ENCODE measurements at regions not wholly inside any gene's neighbourhood (a gene's known extent, or its start where the extent isn't known, plus 50 kb on each side); places are given as distances from the start of the nearest gene placed in this dataset.

DNA sequence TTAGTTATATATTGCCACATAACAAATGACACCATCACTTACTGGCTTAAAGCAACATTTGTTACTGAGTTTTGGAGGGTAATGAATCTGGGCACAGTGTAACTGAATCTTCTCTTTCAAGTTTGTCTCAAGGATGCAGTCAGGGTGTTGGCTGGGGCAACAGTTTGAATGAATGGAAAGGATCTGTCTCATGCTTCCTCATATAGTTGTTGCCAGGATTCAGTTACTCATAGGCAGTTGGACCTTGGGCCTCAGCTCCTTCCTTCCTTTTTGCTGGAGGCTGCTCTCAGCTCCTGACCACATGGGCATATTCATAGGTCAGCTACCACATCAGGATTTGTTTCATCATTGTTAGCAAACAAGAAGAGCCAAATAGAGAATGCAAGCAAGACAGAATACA, 466.1 kb upstream of the MC4R start:
- in situ Hi-C loops (cut with HindIII; ENCODE audit: low sequenced_read_pairs) = no loop called here
- TF ChIP-seq, protein P1, sequence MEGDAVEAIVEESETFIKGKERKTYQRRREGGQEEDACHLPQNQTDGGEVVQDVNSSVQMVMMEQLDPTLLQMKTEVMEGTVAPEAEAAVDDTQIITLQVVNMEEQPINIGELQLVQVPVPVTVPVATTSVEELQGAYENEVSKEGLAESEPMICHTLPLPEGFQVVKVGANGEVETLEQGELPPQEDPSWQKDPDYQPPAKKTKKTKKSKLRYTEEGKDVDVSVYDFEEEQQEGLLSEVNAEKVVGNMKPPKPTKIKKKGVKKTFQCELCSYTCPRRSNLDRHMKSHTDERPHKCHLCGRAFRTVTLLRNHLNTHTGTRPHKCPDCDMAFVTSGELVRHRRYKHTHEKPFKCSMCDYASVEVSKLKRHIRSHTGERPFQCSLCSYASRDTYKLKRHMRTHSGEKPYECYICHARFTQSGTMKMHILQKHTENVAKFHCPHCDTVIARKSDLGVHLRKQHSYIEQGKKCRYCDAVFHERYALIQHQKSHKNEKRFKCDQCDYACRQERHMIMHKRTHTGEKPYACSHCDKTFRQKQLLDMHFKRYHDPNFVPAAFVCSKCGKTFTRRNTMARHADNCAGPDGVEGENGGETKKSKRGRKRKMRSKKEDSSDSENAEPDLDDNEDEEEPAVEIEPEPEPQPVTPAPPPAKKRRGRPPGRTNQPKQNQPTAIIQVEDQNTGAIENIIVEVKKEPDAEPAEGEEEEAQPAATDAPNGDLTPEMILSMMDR (IDR thresholded peaks at IDR 0.05; ENCODE audit: low read depth, low read length, missing control alignments) = no peak
- no peak for DNase-seq (ENCODE audit: low read depth)

GRCh38 chr18:60846396-60846795, 473.8 kb upstream of the MC4R start:
- in situ Hi-C loops (cut with HindIII; ENCODE audit: low sequenced_read_pairs) = no loop called here
- TF ChIP-seq, protein P1 (IDR thresholded peaks at IDR 0.05; ENCODE audit: low read depth, low read length, missing control alignments) = no peak
- DNase-seq (ENCODE audit: low read depth) = no peak
- H3K4me3 ChIP-seq (ENCODE audit: low read depth, low read length) = no peak overlapping the region

More for the DNA sequence above, 466.1 kb upstream of the MC4R start:
- H3K4me3 ChIP-seq (ENCODE audit: low read depth, low read length) = no peak overlapping the region

GRCh38 chr18:60847517-60847916, 474.9 kb upstream of the MC4R start:
- no peak for DNase-seq (ENCODE audit: low read depth)
- H3K4me3 ChIP-seq (ENCODE audit: low read depth, low read length) = no peak overlapping the region
- TF ChIP-seq, protein P1 (IDR thresholded peaks at IDR 0.05; ENCODE audit: low read depth, low read length, missing control alignments) = no peak
- in situ Hi-C loops (cut with HindIII; ENCODE audit: low sequenced_read_pairs) = no loop called here

- in situ Hi-C loops (cut with HindIII; ENCODE audit: low sequenced_read_pairs) = no loop called here
- H3K4me3 ChIP-seq (ENCODE audit: low read depth, low read length) = no peak overlapping the region
- TF ChIP-seq, protein P1 (IDR thresholded peaks at IDR 0.05; ENCODE audit: low read depth, low read length, missing control alignments) = no peak
- DNase-seq (ENCODE audit: low read depth) = peak; percentile 48
Observed at GRCh38 chr18:60861575-60861974, 471.7 kb upstream of the CDH20 start.

- in situ Hi-C loops (cut with HindIII; ENCODE audit: low sequenced_read_pairs) = no loop called here
- no peak for DNase-seq (ENCODE audit: low read depth)
Observed at GRCh38 chr18:60862988-60863387, 470.2 kb upstream of the CDH20 start.

GRCh38 chr18:60865801-60866200, 467.4 kb upstream of the CDH20 start:
- H3K4me3 ChIP-seq (ENCODE audit: low read depth, low read length) = no peak overlapping the region
- TF ChIP-seq, protein P1 (IDR thresholded peaks at IDR 0.05; ENCODE audit: low read depth, low read length, missing control alignments) = no peak
- in situ Hi-C loops (cut with HindIII; ENCODE audit: low sequenced_read_pairs) = no loop called here
- DNase-seq (ENCODE audit: low read depth) = no peak

More at GRCh38 chr18:60862988-60863387, 470.2 kb upstream of the CDH20 start:
- no peak overlapping the region for H3K4me3 ChIP-seq (ENCODE audit: low read depth, low read length)
- TF ChIP-seq, protein P1 (IDR thresholded peaks at IDR 0.05; ENCODE audit: low read depth, low read length, missing control alignments) = no peak

All from astrocyte of the cerebellum (primary cell).